ENCODE measurements at regions not wholly inside any gene's neighbourhood (a gene's known extent, or its start where the extent isn't known, plus 50 kb on each side); places are given as distances from the start of the nearest gene placed in this dataset.

DNA sequence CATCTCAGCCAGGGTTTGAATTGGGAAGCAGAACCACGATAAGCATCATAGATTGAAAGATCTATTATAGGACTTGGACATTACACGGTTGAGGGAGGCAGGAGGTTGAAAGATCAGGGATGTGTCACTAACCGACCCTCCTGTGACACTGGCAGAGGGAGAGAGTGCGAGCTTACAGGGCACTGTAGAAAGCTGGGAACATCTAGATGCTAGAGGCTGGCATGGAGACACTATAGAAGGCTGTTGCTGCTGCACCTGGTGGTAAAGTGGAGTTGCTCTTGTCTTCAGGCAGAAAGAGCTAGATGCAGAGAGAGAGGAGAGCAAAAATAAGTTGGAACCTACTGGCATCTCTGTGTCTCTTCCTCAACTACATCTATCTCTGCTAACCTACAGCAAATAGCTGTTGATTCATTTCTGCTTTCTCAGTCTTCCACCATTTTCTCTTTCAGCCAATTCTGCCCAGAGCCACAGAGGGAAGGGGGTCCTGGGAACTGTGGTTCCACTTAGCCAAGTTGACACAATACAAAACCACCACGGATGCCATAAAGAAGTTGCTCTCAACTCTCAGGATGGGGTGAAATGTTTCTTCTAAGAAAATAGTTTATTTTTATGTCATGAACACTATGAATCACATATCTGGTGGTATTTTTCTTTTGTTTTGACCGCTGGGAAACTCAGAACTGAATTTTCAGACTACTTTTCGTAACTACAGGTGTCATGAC lies 155.9 kb downstream of the ZNF281 start:
- TF ChIP-seq, protein P1, sequence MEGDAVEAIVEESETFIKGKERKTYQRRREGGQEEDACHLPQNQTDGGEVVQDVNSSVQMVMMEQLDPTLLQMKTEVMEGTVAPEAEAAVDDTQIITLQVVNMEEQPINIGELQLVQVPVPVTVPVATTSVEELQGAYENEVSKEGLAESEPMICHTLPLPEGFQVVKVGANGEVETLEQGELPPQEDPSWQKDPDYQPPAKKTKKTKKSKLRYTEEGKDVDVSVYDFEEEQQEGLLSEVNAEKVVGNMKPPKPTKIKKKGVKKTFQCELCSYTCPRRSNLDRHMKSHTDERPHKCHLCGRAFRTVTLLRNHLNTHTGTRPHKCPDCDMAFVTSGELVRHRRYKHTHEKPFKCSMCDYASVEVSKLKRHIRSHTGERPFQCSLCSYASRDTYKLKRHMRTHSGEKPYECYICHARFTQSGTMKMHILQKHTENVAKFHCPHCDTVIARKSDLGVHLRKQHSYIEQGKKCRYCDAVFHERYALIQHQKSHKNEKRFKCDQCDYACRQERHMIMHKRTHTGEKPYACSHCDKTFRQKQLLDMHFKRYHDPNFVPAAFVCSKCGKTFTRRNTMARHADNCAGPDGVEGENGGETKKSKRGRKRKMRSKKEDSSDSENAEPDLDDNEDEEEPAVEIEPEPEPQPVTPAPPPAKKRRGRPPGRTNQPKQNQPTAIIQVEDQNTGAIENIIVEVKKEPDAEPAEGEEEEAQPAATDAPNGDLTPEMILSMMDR (IDR thresholded peaks at IDR 0.05; ENCODE audit: borderline replicate concordance, insufficient read depth, low read depth, low read length): no peak

DNA sequence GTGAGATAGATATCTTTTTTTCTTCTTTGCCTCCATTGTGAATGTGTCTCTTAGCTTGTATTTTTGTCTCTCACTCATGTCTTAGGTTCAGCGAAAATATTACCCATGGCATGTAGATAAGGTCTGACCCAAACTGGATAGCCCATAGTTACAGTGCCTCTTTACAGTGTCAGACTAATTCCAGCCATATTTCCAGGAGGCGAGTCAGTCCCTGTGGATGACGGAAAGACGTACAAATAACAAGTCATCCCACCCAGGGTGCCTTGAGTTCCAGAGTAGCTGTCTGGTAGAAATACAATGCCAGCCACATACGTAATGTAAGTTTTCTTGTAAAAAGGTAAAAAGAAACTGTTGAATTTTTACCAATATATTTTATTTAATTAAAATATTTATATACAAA lies 157.3 kb downstream of the ZNF281 start:
- no peak overlapping the region for H3K4me3 ChIP-seq (ENCODE audit: low read depth, low read length)
- TF ChIP-seq, protein P1 (IDR thresholded peaks at IDR 0.05; ENCODE audit: borderline replicate concordance, insufficient read depth, low read depth, low read length): no peak

More for the DNA sequence above, 155.9 kb downstream of the ZNF281 start:
- H3K4me3 ChIP-seq (ENCODE audit: low read depth, low read length): no peak overlapping the region

DNA sequence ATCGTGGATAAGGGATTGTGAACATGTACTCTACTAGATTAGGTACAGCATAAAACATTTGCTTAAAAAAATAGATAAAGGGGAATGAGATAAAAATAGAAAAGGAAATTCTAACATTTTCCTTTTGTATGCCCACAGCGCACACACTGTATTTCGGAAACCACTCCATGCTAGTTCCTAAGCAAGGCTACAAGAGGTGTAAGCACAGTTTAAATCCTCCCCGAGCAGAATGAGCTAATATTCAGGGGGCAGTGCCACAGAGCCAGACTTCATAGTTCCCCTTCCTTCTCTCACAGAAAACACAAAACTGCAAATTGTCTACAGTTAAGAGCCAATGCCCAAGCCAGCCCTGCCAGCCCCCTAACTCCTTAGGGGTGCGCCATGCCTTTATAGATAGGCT lies 159.4 kb downstream of the ZNF281 start:
- H3K4me3 ChIP-seq (ENCODE audit: low read depth, low read length): no peak overlapping the region
- TF ChIP-seq, protein P1 (IDR thresholded peaks at IDR 0.05; ENCODE audit: borderline replicate concordance, insufficient read depth, low read depth, low read length): no peak

- no peak overlapping the region for H3K4me3 ChIP-seq (ENCODE audit: low read depth, low read length)
- TF ChIP-seq, protein P1 (IDR thresholded peaks at IDR 0.05; ENCODE audit: borderline replicate concordance, insufficient read depth, low read depth, low read length): no peak
Observed at GRCh38 chr1:200248541-200248940, 161.3 kb downstream of the ZNF281 start.

DNA sequence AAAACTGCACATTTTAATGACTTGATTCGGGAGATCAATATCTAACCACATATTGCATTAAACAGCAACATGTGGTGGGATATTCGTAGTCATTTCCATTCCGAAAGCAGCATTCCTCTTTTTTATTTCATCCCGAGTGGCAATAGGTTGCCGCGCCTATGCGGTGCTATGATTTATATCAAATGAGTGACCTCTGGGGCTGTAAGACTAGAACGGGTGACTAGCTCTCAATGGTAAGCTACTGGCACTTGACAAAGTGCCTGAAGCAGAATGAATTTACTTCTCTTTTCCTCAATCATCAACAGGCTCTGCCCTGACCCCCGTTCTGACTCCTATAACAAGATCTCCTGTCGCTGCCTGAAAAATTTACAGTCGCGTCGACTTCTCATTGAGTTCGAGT lies 162.3 kb downstream of the ZNF281 start:
- H3K4me3 ChIP-seq (ENCODE audit: low read depth, low read length): no peak overlapping the region
- TF ChIP-seq, protein P1 (IDR thresholded peaks at IDR 0.05; ENCODE audit: borderline replicate concordance, insufficient read depth, low read depth, low read length): no peak

DNA sequence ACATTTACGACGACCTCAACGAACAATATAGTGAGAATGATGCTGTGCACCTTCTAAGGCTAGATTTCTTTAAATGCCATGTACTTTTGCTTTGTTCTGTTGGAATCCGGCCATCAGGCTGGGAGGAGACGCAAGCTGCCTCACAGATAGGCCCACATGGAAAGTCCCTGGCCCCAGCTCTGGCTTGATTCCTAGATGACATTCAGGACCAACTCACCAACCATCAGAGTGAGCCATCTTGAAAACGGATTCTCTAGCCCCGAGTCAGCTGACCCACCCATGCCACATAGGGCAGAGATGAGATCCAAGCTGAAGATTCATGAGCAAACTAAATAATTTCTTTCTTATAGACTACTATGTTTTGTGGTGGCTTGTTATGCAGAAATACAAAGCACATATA lies 164.4 kb downstream of the ZNF281 start:
- no peak overlapping the region for H3K4me3 ChIP-seq (ENCODE audit: low read depth, low read length)
- TF ChIP-seq, protein P1 (IDR thresholded peaks at IDR 0.05; ENCODE audit: borderline replicate concordance, insufficient read depth, low read depth, low read length): no peak

- TF ChIP-seq, protein P1 (IDR thresholded peaks at IDR 0.05; ENCODE audit: borderline replicate concordance, insufficient read depth, low read depth, low read length): no peak
- H3K4me3 ChIP-seq (ENCODE audit: low read depth, low read length): no peak overlapping the region
Observed at GRCh38 chr1:200243042-200243437, 166.8 kb downstream of the ZNF281 start.
